WTC11 (cell line): ENCODE measurements at regions not wholly inside any gene's neighbourhood (a gene's known extent, or its start where the extent isn't known, plus 50 kb on each side); places are given as distances from the start of the nearest gene placed in this dataset.

Source experiments
- CREB1 ChIP-seq: sonication (generic); formaldehyde crosslinking; IDR thresholded peaks from 2 replicates; pipeline ENCODE4 v1.8.0; 2023; ENCODE audit warnings: mild to moderate bottlenecking, missing genetic modification reagents
- ESRRA ChIP-seq: sonication (generic); formaldehyde crosslinking; IDR thresholded peaks from 2 replicates; pipeline ENCODE4 v1.8.1; 2022; ENCODE audit warnings: mild to moderate bottlenecking, missing genetic modification reagents, borderline replicate concordance
- FOXP4 ChIP-seq: sonication (generic); formaldehyde crosslinking; IDR thresholded peaks from 2 replicates; pipeline ENCODE4 v1.8.0; 2022; ENCODE audit warnings: mild to moderate bottlenecking, missing genetic modification reagents
- IRF2 ChIP-seq: sonication (generic); formaldehyde crosslinking; IDR thresholded peaks from 2 replicates; pipeline ENCODE4 v1.8.0; 2022; ENCODE audit warnings: low read depth, missing genetic modification reagents, borderline replicate concordance
- JUN ChIP-seq: sonication (generic); formaldehyde crosslinking; IDR thresholded peaks from 2 replicates; pipeline ENCODE4 v1.8.0; 2023; ENCODE audit warnings: mild to moderate bottlenecking, missing genetic modification reagents
- MAX ChIP-seq: sonication (generic); formaldehyde crosslinking; IDR thresholded peaks from 2 replicates; pipeline ENCODE4 v1.8.0; 2022; ENCODE audit warnings: mild to moderate bottlenecking, missing genetic modification reagents
- TCF7 ChIP-seq: sonication (generic); formaldehyde crosslinking; IDR thresholded peaks from 2 replicates; pipeline ENCODE4 v1.8.0; 2022; ENCODE audit warnings: mild to moderate bottlenecking, low read depth, missing genetic modification reagents, moderate library complexity
- ZNF416 ChIP-seq: fragments of 250-450 bp; sonication (Bioruptor Pico); IDR thresholded peaks from 2 replicates; pipeline ENCODE4 v1.9.0; 2021; ENCODE audit warnings: mild to moderate bottlenecking, inconsistent platforms
- TF ChIP-seq, protein P1 (sequence below): fragments of 200-600 bp; IDR thresholded peaks from 2 replicates; pipeline ENCODE4 v1.8.0; 2022; ENCODE audit warnings: antibody characterized with exemption
- TF ChIP-seq, protein P2 (sequence below): sonication (generic); formaldehyde crosslinking; IDR thresholded peaks from 2 replicates; pipeline ENCODE4 v1.8.1; 2023; ENCODE audit warnings: mild to moderate bottlenecking, missing genetic modification reagents, moderate library complexity

DNA sequence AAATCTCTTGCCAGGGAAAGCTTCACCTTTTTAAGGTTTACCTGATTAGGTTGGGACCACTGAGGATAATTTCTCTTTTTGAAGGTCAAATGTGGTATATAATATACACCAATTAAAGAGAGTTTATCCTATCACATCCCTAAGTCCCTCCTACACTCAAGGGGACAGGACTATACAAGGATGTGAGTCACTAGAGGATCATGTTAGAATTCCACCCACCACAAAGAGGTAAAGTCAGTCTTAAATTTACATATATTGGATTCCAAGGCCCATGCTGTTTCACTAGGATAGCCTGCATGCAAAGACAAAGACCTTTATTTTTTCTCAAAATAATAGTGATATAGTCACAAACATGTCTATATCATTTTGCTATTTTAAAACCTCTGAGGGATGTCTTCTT lies 164.4 kb downstream of the GIPC2 start:
- no peak for TF ChIP-seq TCF7
- TF ChIP-seq, protein P1, sequence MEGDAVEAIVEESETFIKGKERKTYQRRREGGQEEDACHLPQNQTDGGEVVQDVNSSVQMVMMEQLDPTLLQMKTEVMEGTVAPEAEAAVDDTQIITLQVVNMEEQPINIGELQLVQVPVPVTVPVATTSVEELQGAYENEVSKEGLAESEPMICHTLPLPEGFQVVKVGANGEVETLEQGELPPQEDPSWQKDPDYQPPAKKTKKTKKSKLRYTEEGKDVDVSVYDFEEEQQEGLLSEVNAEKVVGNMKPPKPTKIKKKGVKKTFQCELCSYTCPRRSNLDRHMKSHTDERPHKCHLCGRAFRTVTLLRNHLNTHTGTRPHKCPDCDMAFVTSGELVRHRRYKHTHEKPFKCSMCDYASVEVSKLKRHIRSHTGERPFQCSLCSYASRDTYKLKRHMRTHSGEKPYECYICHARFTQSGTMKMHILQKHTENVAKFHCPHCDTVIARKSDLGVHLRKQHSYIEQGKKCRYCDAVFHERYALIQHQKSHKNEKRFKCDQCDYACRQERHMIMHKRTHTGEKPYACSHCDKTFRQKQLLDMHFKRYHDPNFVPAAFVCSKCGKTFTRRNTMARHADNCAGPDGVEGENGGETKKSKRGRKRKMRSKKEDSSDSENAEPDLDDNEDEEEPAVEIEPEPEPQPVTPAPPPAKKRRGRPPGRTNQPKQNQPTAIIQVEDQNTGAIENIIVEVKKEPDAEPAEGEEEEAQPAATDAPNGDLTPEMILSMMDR, result no peak
- no peak for TF ChIP-seq IRF2
- no peak for TF ChIP-seq FOXP4
- no peak for TF ChIP-seq ESRRA (CRISPR knock-in tag)
- TF ChIP-seq, protein P2, sequence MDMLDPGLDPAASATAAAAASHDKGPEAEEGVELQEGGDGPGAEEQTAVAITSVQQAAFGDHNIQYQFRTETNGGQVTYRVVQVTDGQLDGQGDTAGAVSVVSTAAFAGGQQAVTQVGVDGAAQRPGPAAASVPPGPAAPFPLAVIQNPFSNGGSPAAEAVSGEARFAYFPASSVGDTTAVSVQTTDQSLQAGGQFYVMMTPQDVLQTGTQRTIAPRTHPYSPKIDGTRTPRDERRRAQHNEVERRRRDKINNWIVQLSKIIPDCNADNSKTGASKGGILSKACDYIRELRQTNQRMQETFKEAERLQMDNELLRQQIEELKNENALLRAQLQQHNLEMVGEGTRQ (CRISPR knock-in tag), result no peak
- TF ChIP-seq MAX (CRISPR knock-in tag), result no peak
- no peak for TF ChIP-seq CREB1 (CRISPR knock-in tag)
- no peak for TF ChIP-seq JUN (CRISPR knock-in tag)
- no peak for TF ChIP-seq ZNF416 (CRISPR knock-in tag)
